ENCODE measurements at regions not wholly inside any gene's neighbourhood (a gene's known extent, or its start where the extent isn't known, plus 50 kb on each side); places are given as distances from the start of the nearest gene placed in this dataset.

DNA sequence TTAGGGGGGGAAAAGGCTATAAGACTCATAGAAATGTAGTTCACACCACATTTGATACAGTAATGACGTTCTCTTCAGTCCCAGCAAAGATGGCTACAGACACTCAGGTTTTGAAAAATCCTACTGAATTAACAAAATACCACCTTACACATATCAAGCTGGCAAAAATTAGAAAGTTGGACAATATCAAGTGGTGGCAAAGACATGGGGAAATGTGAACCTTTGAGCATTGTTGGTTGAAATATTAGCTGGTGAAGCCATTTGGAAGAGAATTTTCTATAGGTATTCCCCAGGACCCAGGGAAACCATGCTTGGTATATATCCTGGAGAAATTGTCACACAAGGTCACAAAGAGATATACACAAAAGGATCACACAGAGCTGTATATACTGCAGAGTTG, 163.0 kb downstream of the ADSS2 start:
- H3K27ac ChIP-seq (ENCODE audit: low read length), result no peak overlapping the region
- no peak overlapping the region for H3K4me3 ChIP-seq (ENCODE audit: low read length)
- no peaks in the 10 kb centered on the region for H3K27me3 ChIP-seq (ENCODE audit: insufficient read depth, low read depth, low read length)
- no peaks in the 10 kb centered on the region for H3K9me2 ChIP-seq (ENCODE audit: insufficient read depth, low read length)
- H3K79me2 ChIP-seq (replicated peaks; ENCODE audit: insufficient read depth, low read length), result no peaks in the 10 kb centered on the region
- TF ChIP-seq, protein P1, sequence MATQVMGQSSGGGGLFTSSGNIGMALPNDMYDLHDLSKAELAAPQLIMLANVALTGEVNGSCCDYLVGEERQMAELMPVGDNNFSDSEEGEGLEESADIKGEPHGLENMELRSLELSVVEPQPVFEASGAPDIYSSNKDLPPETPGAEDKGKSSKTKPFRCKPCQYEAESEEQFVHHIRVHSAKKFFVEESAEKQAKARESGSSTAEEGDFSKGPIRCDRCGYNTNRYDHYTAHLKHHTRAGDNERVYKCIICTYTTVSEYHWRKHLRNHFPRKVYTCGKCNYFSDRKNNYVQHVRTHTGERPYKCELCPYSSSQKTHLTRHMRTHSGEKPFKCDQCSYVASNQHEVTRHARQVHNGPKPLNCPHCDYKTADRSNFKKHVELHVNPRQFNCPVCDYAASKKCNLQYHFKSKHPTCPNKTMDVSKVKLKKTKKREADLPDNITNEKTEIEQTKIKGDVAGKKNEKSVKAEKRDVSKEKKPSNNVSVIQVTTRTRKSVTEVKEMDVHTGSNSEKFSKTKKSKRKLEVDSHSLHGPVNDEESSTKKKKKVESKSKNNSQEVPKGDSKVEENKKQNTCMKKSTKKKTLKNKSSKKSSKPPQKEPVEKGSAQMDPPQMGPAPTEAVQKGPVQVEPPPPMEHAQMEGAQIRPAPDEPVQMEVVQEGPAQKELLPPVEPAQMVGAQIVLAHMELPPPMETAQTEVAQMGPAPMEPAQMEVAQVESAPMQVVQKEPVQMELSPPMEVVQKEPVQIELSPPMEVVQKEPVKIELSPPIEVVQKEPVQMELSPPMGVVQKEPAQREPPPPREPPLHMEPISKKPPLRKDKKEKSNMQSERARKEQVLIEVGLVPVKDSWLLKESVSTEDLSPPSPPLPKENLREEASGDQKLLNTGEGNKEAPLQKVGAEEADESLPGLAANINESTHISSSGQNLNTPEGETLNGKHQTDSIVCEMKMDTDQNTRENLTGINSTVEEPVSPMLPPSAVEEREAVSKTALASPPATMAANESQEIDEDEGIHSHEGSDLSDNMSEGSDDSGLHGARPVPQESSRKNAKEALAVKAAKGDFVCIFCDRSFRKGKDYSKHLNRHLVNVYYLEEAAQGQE (IDR thresholded peaks at IDR 0.05; ENCODE audit: borderline replicate concordance), result no peak
- TF ChIP-seq RAD21 (conservative IDR thresholded peaks at IDR 0.05) (no peak), MXI1 (conservative IDR thresholded peaks at IDR 0.05; ENCODE audit: poor library complexity, severe bottlenecking) (no peak), CTCF (IDR thresholded peaks at IDR 0.05; ENCODE audit: poor library complexity, severe bottlenecking) (no peak), POLR2AphosphoS5 (IDR thresholded peaks at IDR 0.05) (no peak), SMC3 (conservative IDR thresholded peaks at IDR 0.05; ENCODE audit: poor library complexity) (no peak), EP300 (conservative IDR thresholded peaks at IDR 0.05; ENCODE audit: poor library complexity, severe bottlenecking) (no peak), TAF1 (IDR thresholded peaks at IDR 0.05; ENCODE audit: low read depth) (no peak), EZH2 (IDR thresholded peaks at IDR 0.05; ENCODE audit: borderline replicate concordance, insufficient read depth, low read length, poor library complexity, severe bottlenecking) (no peak)
- H3F3A ChIP-seq (ENCODE audit: insufficient read depth, low read length, poor library complexity, severe bottlenecking), result no peaks in the 10 kb centered on the region
- no peaks in the 10 kb centered on the region for H3K9me3 ChIP-seq (ENCODE audit: low read length)
- no peaks in the 10 kb centered on the region for H4K20me1 ChIP-seq (ENCODE audit: insufficient read depth)
- H2AFZ ChIP-seq (ENCODE audit: low read depth, low read length), result no peak overlapping the region
- no peaks in the 10 kb centered on the region for H3K36me3 ChIP-seq (ENCODE audit: insufficient read depth, low read length)
- H3K4me2 ChIP-seq (ENCODE audit: low read length), result no peak overlapping the region
- H3K9ac ChIP-seq (ENCODE audit: low read length), result no peak overlapping the region

- no peaks in the 10 kb centered on the region for H3K9me3 ChIP-seq (ENCODE audit: low read length)
- TF ChIP-seq SMC3 (conservative IDR thresholded peaks at IDR 0.05; ENCODE audit: poor library complexity), result no peak
- no peaks in the 10 kb centered on the region for H3K36me3 ChIP-seq (ENCODE audit: insufficient read depth, low read length)
- no peaks in the 10 kb centered on the region for H3K9me2 ChIP-seq (ENCODE audit: insufficient read depth, low read length)
- no peak overlapping the region for H3K4me2 ChIP-seq (ENCODE audit: low read length)
- H3F3A ChIP-seq (ENCODE audit: insufficient read depth, low read length, poor library complexity, severe bottlenecking), result no peaks in the 10 kb centered on the region
- H3K27ac ChIP-seq (ENCODE audit: low read length), result no peak overlapping the region
- no peaks in the 10 kb centered on the region for H3K27me3 ChIP-seq (ENCODE audit: insufficient read depth, low read depth, low read length)
- no peak overlapping the region for H2AFZ ChIP-seq (ENCODE audit: low read depth, low read length)
- H3K9ac ChIP-seq (ENCODE audit: low read length), result no peak overlapping the region
- no peak overlapping the region for H3K4me3 ChIP-seq (ENCODE audit: low read length)
- H4K20me1 ChIP-seq (ENCODE audit: insufficient read depth), result no peaks in the 10 kb centered on the region
- H3K79me2 ChIP-seq (replicated peaks; ENCODE audit: insufficient read depth, low read length), result no peaks in the 10 kb centered on the region
These were observed 161.5 kb downstream of the ADSS2 start for GRCh38 chr1:244289991-244290785.
